Erythroblast (primary cell): ENCODE measurements at regions not wholly inside any gene's neighbourhood (a gene's known extent, or its start where the extent isn't known, plus 50 kb on each side); places are given as distances from the start of the nearest gene placed in this dataset.
"Not testable (repeated sequence)": the region's sequence is repeated elsewhere in the genome, so short reads cannot be mapped to it uniquely, and the experiment has no call there.

Source experiments
- GATA1 ChIP-seq: IDR thresholded peaks from 2 replicates; pipeline ENCODE4 v1.6.1; 2011; ENCODE audit warnings: low read depth, mild to moderate bottlenecking, control low read depth, low read length, moderate library complexity
- POLR2A ChIP-seq: IDR thresholded peaks from 2 replicates; pipeline ENCODE4 v1.6.1; 2011; ENCODE audit warnings: mild to moderate bottlenecking, low read length

- not testable (repeated sequence) for TF ChIP-seq GATA1, POLR2A
Observed at GRCh38 chr3:69480986-69481385, 95.1 kb upstream of the FRMD4B start.
